AG09309 (cell line): ENCODE measurements at regions not wholly inside any gene's neighbourhood (a gene's known extent, or its start where the extent isn't known, plus 50 kb on each side); places are given as distances from the start of the nearest gene placed in this dataset.

Experiments
- DNase-seq: peaks from one replicate; pipeline ENCODE4 v3.0.0-alpha.2; 2010; ENCODE audit warnings: low read depth
- H3K4me3 ChIP-seq: 2 replicates; pipeline ENCODE4 v1.5.1; 2011; ENCODE audit warnings: mild to moderate bottlenecking, low read depth, low read length, moderate library complexity; ENCODE audit not compliant: control insufficient read depth
- CTCF ChIP-seq: IDR thresholded peaks from 2 replicates; pipeline ENCODE4 v1.5.1; 2011; ENCODE audit warnings: mild to moderate bottlenecking, low read depth, low read length, inconsistent platforms; ENCODE audit not compliant: insufficient read depth, control insufficient read depth; ENCODE audit errors: missing control alignments

GRCh38 chr2:64928813-64929212 lies 60.4 kb upstream of the SLC1A4 start:
- no peak overlapping the region for H3K4me3 ChIP-seq
- TF ChIP-seq CTCF = no peak
- no peak for DNase-seq

- DNase-seq = no peak
- no peak for TF ChIP-seq CTCF
- no peak overlapping the region for H3K4me3 ChIP-seq
These were observed 59.9 kb upstream of the SLC1A4 start for GRCh38 chr2:64929333-64929732.

- H3K4me3 ChIP-seq = no peak overlapping the region
These were observed 58.9 kb upstream of the SLC1A4 start for GRCh38 chr2:64930258-64930671.

GRCh38 chr2:64931246-64932115 lies 57.7 kb upstream of the SLC1A4 start:
- TF ChIP-seq CTCF = no peak

More at GRCh38 chr2:64930258-64930671, 58.9 kb upstream of the SLC1A4 start:
- no peak for DNase-seq
- no peak for TF ChIP-seq CTCF

GRCh38 chr2:64932116-64932370 lies 57.2 kb upstream of the SLC1A4 start:
- TF ChIP-seq CTCF = no peak
- H3K4me3 ChIP-seq = no peak overlapping the region
- no peak for DNase-seq

More at GRCh38 chr2:64931246-64932115, 57.7 kb upstream of the SLC1A4 start:
- no peak overlapping the region for H3K4me3 ChIP-seq
- no peak for DNase-seq

GRCh38 chr2:64932371-64933216 lies 56.6 kb upstream of the SLC1A4 start:
- DNase-seq = no peak
- no peak for TF ChIP-seq CTCF
- H3K4me3 ChIP-seq = no peak overlapping the region
